Loucy (cell line): ENCODE measurements at regions not wholly inside any gene's neighbourhood (a gene's known extent, or its start where the extent isn't known, plus 50 kb on each side); places are given as distances from the start of the nearest gene placed in this dataset.

ENCODE experiments used
- EZH2phosphoT487 ChIP-seq: fragments of 200-600 bp; IDR thresholded peaks from 2 replicates; pipeline ENCODE4 v1.6.1; 2018; ENCODE audit warnings: antibody characterized with exemption, mild to moderate bottlenecking, moderate library complexity, borderline replicate concordance
- TF ChIP-seq, protein P1 (sequence below): fragments of 200-600 bp; sonication (generic); conservative IDR thresholded peaks from 2 replicates; pipeline ENCODE4 v1.5.1; 2014; ENCODE audit warnings: mild to moderate bottlenecking, antibody characterized with exemption, low read length

DNA sequence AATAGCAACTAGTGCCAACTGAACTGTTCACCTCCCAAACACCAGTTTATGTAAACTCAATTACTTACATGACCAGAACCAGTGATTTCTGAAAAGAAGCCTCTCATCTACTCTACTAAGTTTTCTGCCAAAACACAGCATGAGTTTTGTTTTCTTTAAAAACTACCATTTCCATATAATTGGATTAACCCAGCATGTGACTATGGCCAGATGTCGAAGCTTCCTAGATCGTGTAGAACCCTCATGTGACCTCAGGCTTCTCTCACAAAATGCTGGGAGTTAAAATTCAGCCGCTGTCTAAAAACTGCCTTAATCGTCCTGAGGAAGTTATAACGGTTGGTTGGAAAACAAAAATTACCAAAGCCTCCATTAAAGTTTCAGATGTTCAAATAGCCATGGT is 303.5 kb downstream of the IRX1 start:
- TF ChIP-seq, protein P1, sequence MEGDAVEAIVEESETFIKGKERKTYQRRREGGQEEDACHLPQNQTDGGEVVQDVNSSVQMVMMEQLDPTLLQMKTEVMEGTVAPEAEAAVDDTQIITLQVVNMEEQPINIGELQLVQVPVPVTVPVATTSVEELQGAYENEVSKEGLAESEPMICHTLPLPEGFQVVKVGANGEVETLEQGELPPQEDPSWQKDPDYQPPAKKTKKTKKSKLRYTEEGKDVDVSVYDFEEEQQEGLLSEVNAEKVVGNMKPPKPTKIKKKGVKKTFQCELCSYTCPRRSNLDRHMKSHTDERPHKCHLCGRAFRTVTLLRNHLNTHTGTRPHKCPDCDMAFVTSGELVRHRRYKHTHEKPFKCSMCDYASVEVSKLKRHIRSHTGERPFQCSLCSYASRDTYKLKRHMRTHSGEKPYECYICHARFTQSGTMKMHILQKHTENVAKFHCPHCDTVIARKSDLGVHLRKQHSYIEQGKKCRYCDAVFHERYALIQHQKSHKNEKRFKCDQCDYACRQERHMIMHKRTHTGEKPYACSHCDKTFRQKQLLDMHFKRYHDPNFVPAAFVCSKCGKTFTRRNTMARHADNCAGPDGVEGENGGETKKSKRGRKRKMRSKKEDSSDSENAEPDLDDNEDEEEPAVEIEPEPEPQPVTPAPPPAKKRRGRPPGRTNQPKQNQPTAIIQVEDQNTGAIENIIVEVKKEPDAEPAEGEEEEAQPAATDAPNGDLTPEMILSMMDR, result no peak
- no peak for TF ChIP-seq EZH2phosphoT487
